PC-3 (cell line): ENCODE measurements at regions not wholly inside any gene's neighbourhood (a gene's known extent, or its start where the extent isn't known, plus 50 kb on each side); places are given as distances from the start of the nearest gene placed in this dataset.

Experiments
- EZH2 ChIP-seq: fragments of 300-600 bp; sonication (generic); IDR thresholded peaks from one replicate; pipeline ENCODE4 v1.6.1; 2017; ENCODE audit warnings: antibody characterized with exemption, mild to moderate bottlenecking, low read length; ENCODE audit not compliant: unreplicated experiment
- TF ChIP-seq, protein P1 (sequence below): fragments of 300-600 bp; sonication (generic); conservative IDR thresholded peaks from 2 replicates; pipeline ENCODE4 v1.5.1; 2017; ENCODE audit warnings: antibody characterized with exemption, low read depth, mild to moderate bottlenecking, low read length

GRCh38 chr5:117394506-117395157 lies 820.0 kb upstream of the SEMA6A start:
- TF ChIP-seq, protein P1, sequence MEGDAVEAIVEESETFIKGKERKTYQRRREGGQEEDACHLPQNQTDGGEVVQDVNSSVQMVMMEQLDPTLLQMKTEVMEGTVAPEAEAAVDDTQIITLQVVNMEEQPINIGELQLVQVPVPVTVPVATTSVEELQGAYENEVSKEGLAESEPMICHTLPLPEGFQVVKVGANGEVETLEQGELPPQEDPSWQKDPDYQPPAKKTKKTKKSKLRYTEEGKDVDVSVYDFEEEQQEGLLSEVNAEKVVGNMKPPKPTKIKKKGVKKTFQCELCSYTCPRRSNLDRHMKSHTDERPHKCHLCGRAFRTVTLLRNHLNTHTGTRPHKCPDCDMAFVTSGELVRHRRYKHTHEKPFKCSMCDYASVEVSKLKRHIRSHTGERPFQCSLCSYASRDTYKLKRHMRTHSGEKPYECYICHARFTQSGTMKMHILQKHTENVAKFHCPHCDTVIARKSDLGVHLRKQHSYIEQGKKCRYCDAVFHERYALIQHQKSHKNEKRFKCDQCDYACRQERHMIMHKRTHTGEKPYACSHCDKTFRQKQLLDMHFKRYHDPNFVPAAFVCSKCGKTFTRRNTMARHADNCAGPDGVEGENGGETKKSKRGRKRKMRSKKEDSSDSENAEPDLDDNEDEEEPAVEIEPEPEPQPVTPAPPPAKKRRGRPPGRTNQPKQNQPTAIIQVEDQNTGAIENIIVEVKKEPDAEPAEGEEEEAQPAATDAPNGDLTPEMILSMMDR, result no peak
- no peak for TF ChIP-seq EZH2
